ENCODE measurements at regions not wholly inside any gene's neighbourhood (a gene's known extent, or its start where the extent isn't known, plus 50 kb on each side); places are given as distances from the start of the nearest gene placed in this dataset.

DNA sequence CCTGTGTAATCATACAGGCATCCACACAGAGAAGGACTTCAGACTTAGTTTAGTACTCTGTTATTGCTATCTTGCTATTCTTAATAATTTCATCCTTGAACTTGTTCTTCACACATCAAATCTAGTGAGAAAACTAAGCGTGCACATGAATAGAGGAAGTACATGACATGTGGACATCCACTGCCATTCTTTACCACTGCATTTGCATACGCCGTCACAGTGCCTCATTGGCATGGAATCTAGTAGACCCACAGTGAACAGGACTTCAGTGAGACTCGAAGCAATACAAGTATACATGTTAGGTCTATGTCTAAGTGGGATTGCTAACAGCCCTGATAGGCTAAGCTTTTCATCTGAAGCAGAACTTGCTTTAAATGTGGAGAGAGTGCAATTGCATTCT lies 592.1 kb downstream of the TLE4 start:
- dilution Hi-C loops (cut with MboI; ENCODE audit: extremely low pct_ligation_motif_present, low sequenced_read_pairs), result no loop called here
- H3K4me3 ChIP-seq (ENCODE audit: control insufficient read depth in 2 of 3, extremely low read depth in 1 of 3, insufficient read depth in 2 of 3, low read depth in 1 of 3, low read length in 3 of 3), result no peak overlapping the region
- no peaks in the 10 kb centered on the region for H3K4me1 ChIP-seq (ENCODE audit: control insufficient read depth, extremely low read depth, insufficient read depth, low read length)
- no peak overlapping the region for H3K4me2 ChIP-seq (ENCODE audit: control insufficient read depth, extremely low read depth, insufficient read depth, low read depth, low read length)
- no peak overlapping the region for H2AFZ ChIP-seq (ENCODE audit: control insufficient read depth, low read length)
- H3K9me3 ChIP-seq (ENCODE audit: control insufficient read depth, low read depth, low read length), result no peaks in the 10 kb centered on the region
- DNase-seq (ENCODE audit: low read depth, low spot score), result no peak
- H3K79me2 ChIP-seq (ENCODE audit: control insufficient read depth, insufficient read depth, low read length), result no peaks in the 10 kb centered on the region
- TF ChIP-seq EZH2 (IDR thresholded peaks at IDR 0.05; ENCODE audit: low read length), result no peak
- TF ChIP-seq CTCF (optimal IDR thresholded peaks at IDR 0.05 in 1 of 3, IDR thresholded peaks at IDR 0.05 in 1 of 3, conservative IDR thresholded peaks at IDR 0.05 in 1 of 3; ENCODE audit: extremely low read depth in 1 of 3, insufficient read depth in 2 of 3, low read length in 3 of 3), result no peak
- no peaks in the 10 kb centered on the region for H3K9me1 ChIP-seq (ENCODE audit: control insufficient read depth, extremely low read depth, insufficient read depth, low read length)
- H4K20me1 ChIP-seq (ENCODE audit: control insufficient read depth, extremely low read depth, insufficient read depth, low read length), result no peaks in the 10 kb centered on the region
- no peaks in the 10 kb centered on the region for H3K27me3 ChIP-seq (ENCODE audit: control insufficient read depth, extremely low read depth, insufficient read depth, low read length)
- no peak for FAIRE-seq
- no peak overlapping the region for H3K27ac ChIP-seq (ENCODE audit: control insufficient read depth, insufficient read depth, low read length)
- no peak overlapping the region for H3K9ac ChIP-seq (ENCODE audit: control insufficient read depth, extremely low read depth, insufficient read depth, low read length)
- H3K36me3 ChIP-seq (ENCODE audit: control insufficient read depth in 2 of 2, extremely low read depth in 1 of 2, insufficient read depth in 2 of 2, low read length in 2 of 2), result no peaks in the 10 kb centered on the region

DNA sequence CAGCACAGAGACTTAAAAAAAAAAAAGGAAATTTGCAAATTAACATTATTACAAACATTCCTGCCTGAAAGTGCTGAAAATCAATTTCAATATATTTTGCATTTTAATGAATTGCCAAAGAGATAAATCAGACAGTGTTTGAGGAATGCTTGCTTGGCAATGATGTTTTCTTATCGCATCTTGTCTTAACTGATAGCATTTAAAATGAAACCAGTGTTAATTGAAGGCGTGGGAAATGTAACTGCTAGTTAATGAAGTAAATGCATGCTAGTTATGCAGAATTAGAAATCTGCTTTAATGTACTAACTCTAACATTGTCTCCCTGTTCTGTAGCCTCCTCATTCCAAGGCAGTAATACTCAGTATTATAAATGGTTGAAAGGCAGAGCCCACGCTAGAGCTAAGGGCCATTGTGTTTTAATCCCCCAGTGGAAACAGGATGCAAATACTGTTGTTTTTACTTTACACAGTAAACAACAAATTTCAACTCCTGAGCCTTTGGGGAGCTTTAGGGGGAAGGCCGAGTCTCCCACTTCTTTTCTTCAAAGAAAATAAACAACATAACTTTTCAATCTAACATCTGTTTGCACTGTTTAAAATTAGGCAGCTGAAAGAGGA lies 586.9 kb downstream of the TLE4 start:
- H3K4me3 ChIP-seq (ENCODE audit: control insufficient read depth in 2 of 3, extremely low read depth in 1 of 3, insufficient read depth in 2 of 3, low read depth in 1 of 3, low read length in 3 of 3), result no peak overlapping the region
- H3K4me2 ChIP-seq (ENCODE audit: control insufficient read depth, extremely low read depth, insufficient read depth, low read depth, low read length), result no peak overlapping the region

More for the DNA sequence above, 586.9 kb downstream of the TLE4 start:
- TF ChIP-seq EZH2 (IDR thresholded peaks at IDR 0.05; ENCODE audit: low read length) (no peak), CTCF (optimal IDR thresholded peaks at IDR 0.05 in 1 of 3, IDR thresholded peaks at IDR 0.05 in 1 of 3, conservative IDR thresholded peaks at IDR 0.05 in 1 of 3; ENCODE audit: extremely low read depth in 1 of 3, insufficient read depth in 2 of 3, low read length in 3 of 3) (no peak)
- Histone ChIP-seq H3K27ac (ENCODE audit: control insufficient read depth, insufficient read depth, low read length) (no peak overlapping the region), H3K4me1 (ENCODE audit: control insufficient read depth, extremely low read depth, insufficient read depth, low read length) (no peaks in the 10 kb centered on the region), H3K36me3 (ENCODE audit: control insufficient read depth in 2 of 2, extremely low read depth in 1 of 2, insufficient read depth in 2 of 2, low read length in 2 of 2) (no peaks in the 10 kb centered on the region), H2AFZ (ENCODE audit: control insufficient read depth, low read length) (no peak overlapping the region), H3K9me1 (ENCODE audit: control insufficient read depth, extremely low read depth, insufficient read depth, low read length) (no peaks in the 10 kb centered on the region), H3K27me3 (ENCODE audit: control insufficient read depth, extremely low read depth, insufficient read depth, low read length) (no peaks in the 10 kb centered on the region), H3K9me3 (ENCODE audit: control insufficient read depth, low read depth, low read length) (no peaks in the 10 kb centered on the region), H4K20me1 (ENCODE audit: control insufficient read depth, extremely low read depth, insufficient read depth, low read length) (no peaks in the 10 kb centered on the region), H3K79me2 (ENCODE audit: control insufficient read depth, insufficient read depth, low read length) (no peaks in the 10 kb centered on the region), H3K9ac (ENCODE audit: control insufficient read depth, extremely low read depth, insufficient read depth, low read length) (no peak overlapping the region)
- DNase-seq (ENCODE audit: low read depth, low spot score), result no peak
- no peak for FAIRE-seq
- dilution Hi-C loops (cut with MboI; ENCODE audit: extremely low pct_ligation_motif_present, low sequenced_read_pairs), result no loop called here
